H4 (cell line): ENCODE measurements at regions not wholly inside any gene's neighbourhood (a gene's known extent, or its start where the extent isn't known, plus 50 kb on each side); places are given as distances from the start of the nearest gene placed in this dataset.
"Not testable (repeated sequence)": the region's sequence is repeated elsewhere in the genome, so short reads cannot be mapped to it uniquely, and the experiment has no call there.

ENCODE experiments used
- DNase-seq: peaks from one replicate; pipeline ENCODE4 v3.0.0-alpha.2; 2015; ENCODE audit warnings: low spot score

DNA sequence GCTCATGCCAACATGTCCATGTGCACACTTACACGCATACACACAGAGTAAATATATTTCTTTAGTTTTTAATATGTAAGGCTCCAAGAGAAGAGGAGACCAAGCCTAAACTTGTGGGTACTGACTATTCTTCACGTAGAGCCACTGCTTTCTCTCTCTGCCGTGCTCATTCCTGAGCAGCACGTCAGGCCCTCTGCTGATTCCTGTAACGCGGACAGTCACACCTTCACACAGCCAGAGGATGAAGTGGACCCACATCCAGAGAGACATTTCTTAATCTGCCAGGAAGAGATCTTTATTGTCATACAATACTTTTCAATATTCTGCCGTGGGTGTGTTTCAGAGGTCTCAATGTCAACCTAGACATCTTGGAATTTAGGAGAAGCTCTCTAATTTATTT lies 560.7 kb downstream of the STK39 start:
- no peak for DNase-seq

GRCh38 chr2:167681234-167682015 lies 566.0 kb downstream of the STK39 start:
- no peak for DNase-seq

- no peak for DNase-seq
Measured at GRCh38 chr2:167678158-167678557, 569.2 kb downstream of the STK39 start.

- DNase-seq: no peak
Measured at GRCh38 chr2:167675906-167676305, 571.5 kb downstream of the STK39 start.

GRCh38 chr2:167670588-167670987 lies 576.8 kb downstream of the STK39 start:
- no peak for DNase-seq

GRCh38 chr2:167653131-167653530 lies 594.3 kb downstream of the STK39 start:
- no peak for DNase-seq

GRCh38 chr2:167652401-167652800 lies 595.0 kb downstream of the STK39 start:
- DNase-seq: no peak

DNA sequence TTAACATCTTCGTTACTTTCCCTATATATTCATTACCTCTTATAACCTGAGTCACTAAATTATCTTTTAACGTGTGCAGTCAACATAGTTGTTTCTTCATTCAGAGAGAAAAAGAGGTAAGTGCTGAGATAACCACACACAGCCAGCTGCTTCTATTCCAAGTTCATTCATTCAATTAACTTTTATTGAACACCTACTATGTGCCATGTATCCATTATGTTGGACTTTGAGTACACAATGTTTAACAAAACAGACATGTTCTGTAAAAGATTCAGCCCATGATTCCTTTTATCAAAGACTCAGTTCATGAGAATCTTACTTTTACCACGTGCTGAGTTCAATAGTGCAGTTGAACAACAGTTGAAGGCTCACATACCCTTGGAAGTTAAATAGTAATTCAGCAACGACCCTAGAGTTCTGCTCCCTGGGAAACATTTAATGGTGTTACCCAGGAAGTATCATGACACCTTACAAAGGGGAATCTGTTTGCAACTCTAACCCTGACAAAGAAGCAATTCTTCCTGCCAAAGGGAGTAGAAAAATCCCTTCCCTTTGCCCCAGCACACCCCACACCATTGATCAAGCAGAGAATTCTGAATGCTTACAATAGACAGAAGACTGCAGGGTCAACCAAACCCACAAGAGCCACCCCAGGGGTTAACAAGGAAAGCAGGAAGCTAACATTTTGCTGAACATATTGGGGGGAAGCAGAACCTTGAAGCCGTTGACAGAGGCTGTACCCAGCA lies 595.8 kb downstream of the STK39 start:
- no peak for DNase-seq

- DNase-seq: no peak
Measured at GRCh38 chr2:167646557-167646956, 600.8 kb downstream of the STK39 start.

GRCh38 chr2:167640096-167640495 lies 607.3 kb downstream of the STK39 start:
- DNase-seq: no peak

- DNase-seq: no peak
Measured at GRCh38 chr2:167637741-167638140, 609.7 kb downstream of the STK39 start.

GRCh38 chr2:167632271-167632670 lies 615.1 kb downstream of the STK39 start:
- not testable (repeated sequence) for DNase-seq

- DNase-seq: no peak
Measured at GRCh38 chr2:167626961-167627360, 620.4 kb downstream of the STK39 start.

DNA sequence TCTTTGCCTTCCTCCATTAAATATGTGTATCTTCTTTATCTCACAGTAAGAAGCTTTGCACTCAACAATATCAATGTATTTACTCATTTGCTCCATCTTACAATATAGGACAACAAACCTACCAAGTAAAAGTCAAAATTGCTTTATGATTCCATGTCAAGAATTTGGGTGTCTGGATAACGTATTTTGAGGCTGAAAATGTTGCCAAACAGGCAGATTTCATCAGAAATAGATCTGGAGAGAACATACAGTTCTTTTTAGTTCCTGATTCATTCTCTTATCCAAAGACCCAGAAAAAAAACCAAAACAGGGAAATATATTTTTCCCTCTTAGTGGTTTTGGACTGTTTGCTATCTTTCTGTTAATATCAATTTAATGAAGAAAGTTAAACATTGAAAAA lies 621.1 kb downstream of the STK39 start:
- no peak for DNase-seq

- no peak for DNase-seq
Measured at GRCh38 chr2:167616997-167617396, 630.4 kb downstream of the STK39 start.

- DNase-seq: no peak
Measured at GRCh38 chr2:167613471-167613870, 633.9 kb downstream of the STK39 start.

DNA sequence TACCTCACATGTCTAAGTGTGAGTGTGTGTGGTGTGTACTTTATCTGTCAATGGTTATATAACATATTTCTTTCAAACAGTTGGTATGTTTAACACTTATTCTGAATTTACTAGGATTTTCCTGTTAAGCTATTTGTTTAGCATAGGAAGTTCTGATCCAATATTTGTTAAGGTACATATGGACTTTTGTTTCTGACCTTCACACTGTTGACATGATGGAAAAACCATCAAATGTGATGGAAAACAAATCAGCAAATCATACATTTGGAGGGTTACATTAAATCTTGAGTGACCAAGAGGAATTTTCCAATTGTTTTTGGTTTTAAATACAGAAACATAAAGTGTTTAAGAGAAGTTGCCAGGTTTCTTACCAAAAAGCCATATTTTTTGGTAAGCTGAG lies 638.9 kb downstream of the STK39 start:
- no peak for DNase-seq

DNA sequence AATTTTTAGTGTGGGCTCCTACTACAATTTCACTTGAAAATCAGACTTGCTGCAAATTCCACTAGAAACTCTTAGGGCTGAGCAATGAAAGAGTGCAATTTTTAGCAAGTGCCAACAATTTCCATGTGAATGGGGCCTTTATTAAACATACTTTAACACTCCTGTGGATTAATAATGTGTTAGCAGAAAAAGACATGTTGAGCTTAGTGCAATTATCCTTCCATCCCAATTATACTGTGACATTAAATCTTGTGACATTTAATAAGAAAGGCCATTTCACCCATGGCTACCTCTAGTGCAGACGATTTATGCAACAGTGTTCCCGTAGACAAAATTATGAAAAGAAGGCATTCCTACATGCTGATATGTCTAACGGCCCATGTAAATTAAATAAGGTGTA lies 639.7 kb downstream of the STK39 start:
- DNase-seq: no peak

DNA sequence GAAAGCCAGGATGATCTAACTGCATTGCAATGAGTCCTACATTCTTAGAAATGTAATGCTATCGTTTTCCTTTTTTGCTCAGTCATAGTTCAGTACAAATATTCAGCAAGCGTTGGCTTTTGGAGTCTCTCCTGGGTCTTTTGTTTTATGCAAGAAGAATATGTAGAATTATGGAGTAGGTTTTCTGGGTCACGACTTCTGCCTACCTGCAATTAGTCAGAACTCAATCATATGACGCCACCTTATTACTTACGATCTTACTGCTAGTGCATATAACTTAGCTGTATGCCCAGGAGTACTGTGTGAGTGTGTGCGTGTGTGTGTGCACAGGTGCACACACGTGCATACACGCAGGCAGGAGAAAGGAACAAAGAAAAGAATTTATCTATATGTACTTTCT lies 640.2 kb downstream of the STK39 start:
- DNase-seq: no peak

GRCh38 chr2:167602122-167602521 lies 645.3 kb downstream of the STK39 start:
- DNase-seq: no peak

GRCh38 chr2:167599219-167599618 lies 648.2 kb downstream of the STK39 start:
- DNase-seq: no peak

DNA sequence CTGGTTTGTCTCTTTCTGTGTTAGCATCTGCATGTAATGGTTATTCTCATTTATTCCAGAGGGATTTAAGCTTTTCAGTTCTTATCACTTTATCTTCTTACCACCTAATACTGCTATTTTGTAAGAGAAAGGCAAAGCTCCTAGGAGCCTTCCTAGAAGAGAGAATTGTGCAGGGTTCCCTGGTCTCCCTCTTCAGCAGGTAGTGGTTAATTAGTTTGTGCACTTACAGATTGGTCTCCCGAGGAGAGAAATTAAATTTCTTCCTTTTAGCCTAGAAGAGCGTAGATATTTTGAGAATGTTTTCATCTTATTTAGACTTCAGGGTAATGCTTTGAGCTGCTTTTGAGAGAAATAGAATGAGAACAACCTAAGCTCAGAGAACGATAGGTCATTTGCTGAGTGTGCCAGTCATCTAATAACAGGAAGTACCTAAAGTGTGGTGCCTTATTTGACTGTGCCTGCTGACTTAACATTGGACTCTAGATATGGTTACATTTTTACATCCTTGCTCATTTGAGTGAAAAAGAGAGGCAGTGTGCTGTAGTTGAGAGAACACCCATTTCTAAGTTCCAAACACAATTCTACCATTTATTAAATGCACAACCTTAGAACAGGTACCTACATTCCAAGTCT lies 651.4 kb downstream of the STK39 start:
- DNase-seq: no peak

DNA sequence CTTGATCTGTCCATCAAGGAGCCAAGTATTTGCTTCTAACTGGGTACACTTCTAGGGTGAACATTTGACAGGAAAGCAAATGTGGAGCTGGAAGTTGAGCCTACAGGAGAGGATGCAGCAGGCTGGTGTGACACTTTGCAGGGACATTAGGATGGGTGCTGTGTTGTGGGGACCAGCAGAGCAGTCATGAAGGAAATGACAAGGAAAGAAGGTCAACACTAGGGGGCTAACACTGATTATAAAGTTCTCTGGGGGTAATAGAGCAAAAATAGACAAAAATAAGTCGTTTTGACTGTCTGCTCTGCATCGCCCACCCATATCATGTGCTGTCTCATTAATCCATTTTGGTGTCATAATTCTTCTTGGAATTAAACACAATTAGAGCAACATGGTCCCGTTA lies 652.4 kb downstream of the STK39 start:
- no peak for DNase-seq
